K562 (cell line): ENCODE measurements at regions not wholly inside any gene's neighbourhood (a gene's known extent, or its start where the extent isn't known, plus 50 kb on each side); places are given as distances from the start of the nearest gene placed in this dataset.

Experiments used
- ATAC-seq: fragments of 200-7000 bp; cut with Tn5 transposase; 3 replicates; pipeline ENCODE4 v1.9.1; 2020; ENCODE audit warnings: moderate library complexity
- BruUV-seq: library from RNA; stranded (reverse); fragments of 400-500 nt; replicated peaks from 2 replicates; lab custom pipeline; 2021; lab: Mats Ljungman, UMichigan
- CTCF ChIA-PET: fragments of 300-600 bp; formaldehyde crosslinking; extraction: SDS; loops from one replicate; lab custom pipeline; 2021; ENCODE audit warnings: low intra/inter-chr PET ratio; lab: Yijun Ruan, JAX
- POLR2A ChIA-PET: fragments of 300-600, 350-650 bp; sonication (Branson Sonifier 250); formaldehyde crosslinking; extraction: SDS; loops from one replicate; lab custom pipeline; 2021; ENCODE audit warnings: antibody characterized with exemption, inconsistent platforms; lab: Yijun Ruan, JAX
- DNase-seq, 4 experiments: peaks; one replicate each; pipeline versions ENCODE4 v3.0.0 to v3.0.0-alpha.2; 2011 to 2018; ENCODE audit warnings: low spot score in 3 of 4, mixed read lengths in 3 of 4; ENCODE audit errors: extremely low read depth in 1 of 4
- FAIRE-seq: peaks from 2 replicates; lab custom pipeline; 2011; peaks lifted over from hg19 to GRCh38; lab: Jason Lieb, UNC
- H2AFZ ChIP-seq: 2 replicates; pipeline ENCODE4 v1.6.0; 2011; ENCODE audit warnings: low read depth, low read length, control low read depth, inconsistent platforms
- H3K27ac ChIP-seq: fragments of 200-600 bp; 3 replicates; pipeline ENCODE4 v1.8.0; 2011; ENCODE audit warnings: low read depth, mild to moderate bottlenecking, control low read depth, inconsistent platforms, low read length, moderate library complexity, mixed read lengths; ENCODE audit errors: extremely low read depth
- H3K27me3 ChIP-seq, 2 experiments: fragments of 300-600 bp in 1 of 2; 2 replicates in 1 of 2; 3 replicates in 1 of 2; pipeline versions ENCODE4 v1.6.0 to v1.8.0; 2011; ENCODE audit warnings: inconsistent platforms in 2 of 2, low read length in 2 of 2, mild to moderate bottlenecking in 1 of 2, mixed read lengths in 1 of 2, moderate library complexity in 1 of 2; ENCODE audit not compliant: control insufficient read depth in 2 of 2, insufficient read depth in 2 of 2
- H3K36me3 ChIP-seq: fragments of 300-600 bp; 3 replicates; pipeline ENCODE4 v1.8.0; 2011; ENCODE audit warnings: mild to moderate bottlenecking, low read length, inconsistent platforms; ENCODE audit not compliant: control insufficient read depth, insufficient read depth
- H3K4me1 ChIP-seq, 2 experiments: fragments of 200-600 bp in 1 of 2; replicated peaks in 1 of 2; 2 replicates in 1 of 2; 3 replicates in 1 of 2; pipeline versions ENCODE4 v1.5.1 to v1.8.0; 2011; ENCODE audit warnings: inconsistent platforms in 2 of 2, low read length in 2 of 2, mild to moderate bottlenecking in 1 of 2, mixed read lengths in 1 of 2, moderate library complexity in 1 of 2; ENCODE audit not compliant: control insufficient read depth in 2 of 2, insufficient read depth in 2 of 2
- H3K4me2 ChIP-seq: 2 replicates; pipeline ENCODE4 v1.6.1; 2011; ENCODE audit warnings: low read length, control low read depth, inconsistent platforms, mixed read lengths; ENCODE audit not compliant: insufficient read depth
- H3K4me3 ChIP-seq: fragments of 200-600 bp; sonication (generic), shearing (Covaris generic); 2 replicates; pipeline ENCODE4 v1.5.1; 2016; ENCODE audit warnings: control low read depth, inconsistent platforms
- H3K79me2 ChIP-seq: fragments of 200-600 bp; 3 replicates; pipeline ENCODE4 v1.8.0; 2011; ENCODE audit warnings: low read length, inconsistent platforms; ENCODE audit not compliant: control insufficient read depth, insufficient read depth
- H3K9ac ChIP-seq, 2 experiments: 2 replicates each; pipeline versions ENCODE4 v1.6.0 to v1.6.1; 2011; ENCODE audit warnings: low read depth in 2 of 2, low read length in 2 of 2, control low read depth in 1 of 2, inconsistent platforms in 1 of 2, mild to moderate bottlenecking in 1 of 2, mixed read lengths in 1 of 2; ENCODE audit not compliant: insufficient read depth in 1 of 2
- H3K9me1 ChIP-seq: one replicate; pipeline ENCODE4 v1.6.0; 2011; ENCODE audit warnings: inconsistent platforms, mild to moderate bottlenecking, low read length, moderate library complexity; ENCODE audit not compliant: control insufficient read depth, insufficient read depth
- H3K9me3 ChIP-seq: replicated peaks from 2 replicates; pipeline ENCODE4 v1.5.1; 2011; ENCODE audit warnings: low read depth, low read length, inconsistent platforms; ENCODE audit not compliant: control insufficient read depth, insufficient read depth
- H4K20me1 ChIP-seq: replicated peaks from 2 replicates; pipeline ENCODE4 v1.6.1; 2011; ENCODE audit warnings: low read length, inconsistent platforms, mixed read lengths; ENCODE audit not compliant: control insufficient read depth, insufficient read depth
- ESRRB ChIP-seq: fragments of 250-450 bp; sonication (Bioruptor Pico); IDR thresholded peaks from 2 replicates; pipeline ENCODE4 v1.5.0; 2020; ENCODE audit warnings: mild to moderate bottlenecking, moderate library complexity, borderline replicate concordance
- HMG20A ChIP-seq: fragments of 450-650 bp; formaldehyde crosslinking; conservative IDR thresholded peaks from 2 replicates; pipeline ENCODE4 v1.4.0; 2020; ENCODE audit warnings: mild to moderate bottlenecking, mixed read lengths
- MXD1 ChIP-seq: fragments of 250-450 bp; sonication (Bioruptor Pico); IDR thresholded peaks from 2 replicates; pipeline ENCODE4 v1.8.0; 2021; ENCODE audit warnings: borderline replicate concordance, mild to moderate bottlenecking, moderate library complexity; ENCODE audit not compliant: poor library complexity, severe bottlenecking
- SMARCA4 ChIP-seq: fragments of 450-650 bp; IDR thresholded peaks from 2 replicates; pipeline ENCODE4 v1.6.1; 2016
- UBTF ChIP-seq, 2 experiments: IDR thresholded peaks; 2 replicates each; pipeline ENCODE4 v1.6.1; 2012; ENCODE audit warnings: improper control_type of control experiment in 2 of 2, low read depth in 2 of 2, low read length in 2 of 2, borderline replicate concordance in 1 of 2
- ZNF212 ChIP-seq: fragments of 450-650 bp; formaldehyde crosslinking; IDR thresholded peaks from 2 replicates; pipeline ENCODE4 v1.4.0; 2020; ENCODE audit warnings: mild to moderate bottlenecking
- ZNF274 ChIP-seq: IDR thresholded peaks from 2 replicates; pipeline ENCODE4 v1.6.1; 2011; ENCODE audit warnings: low read depth, mild to moderate bottlenecking, low read length, moderate library complexity, borderline replicate concordance
- ZNF444 ChIP-seq: fragments of 250-450 bp; sonication (Bioruptor Pico); IDR thresholded peaks from 2 replicates; pipeline ENCODE4 v1.4.0; 2020; ENCODE audit warnings: mild to moderate bottlenecking, moderate library complexity
- ZNF696 ChIP-seq: fragments of 250-450 bp; sonication (Bioruptor Pico); conservative IDR thresholded peaks from 2 replicates; pipeline ENCODE4 v1.4.0; 2020; ENCODE audit warnings: mild to moderate bottlenecking, moderate library complexity
- ZNF766 ChIP-seq: fragments of 200-800 bp; sonication (Bioruptor generic); conservative IDR thresholded peaks from 2 replicates; pipeline ENCODE4 v1.6.1; 2016; ENCODE audit warnings: missing genetic modification characterization, missing compliant biosample characterization
- WGBS: fragments of 100-300 bp; shearing (Covaris generic); methylation state at CpG from one replicate; pipeline ENCODE4 v1.1.6; 2016; ENCODE audit warnings: low coverage, mixed read lengths; ENCODE audit not compliant: insufficient coverage; ENCODE audit errors: missing lambda C conversion rate; 5-methylcytosine and 5-hydroxymethylcytosine counted together
- in situ Hi-C: fragments of 300-500 bp; cut with MboI; formaldehyde crosslinking; loops from 4 replicates; pipeline ENCODE4 v1.15.0; 2018; ENCODE audit warnings: inconsistent platforms, mixed read lengths
- intact Hi-C: fragments of 100-400 bp; cut with micrococcal nuclease; formaldehyde crosslinking; loops from 2 replicates; pipeline ENCODE4 v1.14.2; 2022
- TF ChIP-seq, protein P1 (sequence below): fragments of 250-450 bp; sonication (Bioruptor Pico); IDR thresholded peaks from 2 replicates; pipeline ENCODE4 v1.4.0; 2020; ENCODE audit warnings: mild to moderate bottlenecking
- TF ChIP-seq, protein P2 (sequence below): fragments of 250-450 bp; sonication (Bioruptor Pico); IDR thresholded peaks from 2 replicates; pipeline ENCODE4 v1.8.0; 2022; ENCODE audit warnings: moderate library complexity, mild to moderate bottlenecking, inconsistent platforms
- TF ChIP-seq, protein P3 (sequence below): fragments of 250-450 bp; sonication (Bioruptor Pico); IDR thresholded peaks from 2 replicates; pipeline ENCODE4 v1.5.0; 2021

GRCh38 chr4:45692131-45692735 is 431.6 kb downstream of the GABRG1 start:
- H3K79me2 ChIP-seq = no peaks in the 10 kb centered on the region
- DNase-seq (no peak), FAIRE-seq (no peak), ATAC-seq (no peak)
- intact Hi-C loops = no loop called here
- POLR2A ChIA-PET = no interaction called here
- no peaks in the 10 kb centered on the region for H3K36me3 ChIP-seq
- H3K9ac ChIP-seq = no peak overlapping the region
- H3K27me3 ChIP-seq = no peaks in the 10 kb centered on the region
- no TSS peak for BruUV-seq
- H2AFZ ChIP-seq = no peak overlapping the region
- H3K4me3 ChIP-seq = no peak overlapping the region
- no peaks in the 10 kb centered on the region for H3K4me1 ChIP-seq
- TF ChIP-seq UBTF (IDR thresholded peaks at IDR 0.05; ENCODE audit: borderline replicate concordance in 1 of 2, low read depth in 2 of 2, low read length in 2 of 2) (no peak), ZNF444 (CRISPR knock-in tag) (no peak), HMG20A (CRISPR knock-in tag) (no peak), ZNF274 (no peak), MXD1 (CRISPR knock-in tag) (no peak), SMARCA4 (no peak), ZNF766 (no peak), ZNF696 (CRISPR knock-in tag) (no peak), ESRRB (CRISPR knock-in tag) (no peak), ZNF212 (CRISPR knock-in tag) (no peak)
- TF ChIP-seq, protein P1, sequence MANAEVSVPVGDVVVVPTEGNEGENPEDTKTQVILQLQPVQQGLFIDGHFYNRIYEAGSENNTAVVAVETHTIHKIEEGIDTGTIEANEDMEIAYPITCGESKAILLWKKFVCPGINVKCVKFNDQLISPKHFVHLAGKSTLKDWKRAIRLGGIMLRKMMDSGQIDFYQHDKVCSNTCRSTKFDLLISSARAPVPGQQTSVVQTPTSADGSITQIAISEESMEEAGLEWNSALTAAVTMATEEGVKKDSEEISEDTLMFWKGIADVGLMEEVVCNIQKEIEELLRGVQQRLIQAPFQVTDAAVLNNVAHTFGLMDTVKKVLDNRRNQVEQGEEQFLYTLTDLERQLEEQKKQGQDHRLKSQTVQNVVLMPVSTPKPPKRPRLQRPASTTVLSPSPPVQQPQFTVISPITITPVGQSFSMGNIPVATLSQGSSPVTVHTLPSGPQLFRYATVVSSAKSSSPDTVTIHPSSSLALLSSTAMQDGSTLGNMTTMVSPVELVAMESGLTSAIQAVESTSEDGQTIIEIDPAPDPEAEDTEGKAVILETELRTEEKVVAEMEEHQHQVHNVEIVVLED = no peak
- TF ChIP-seq, protein P2, sequence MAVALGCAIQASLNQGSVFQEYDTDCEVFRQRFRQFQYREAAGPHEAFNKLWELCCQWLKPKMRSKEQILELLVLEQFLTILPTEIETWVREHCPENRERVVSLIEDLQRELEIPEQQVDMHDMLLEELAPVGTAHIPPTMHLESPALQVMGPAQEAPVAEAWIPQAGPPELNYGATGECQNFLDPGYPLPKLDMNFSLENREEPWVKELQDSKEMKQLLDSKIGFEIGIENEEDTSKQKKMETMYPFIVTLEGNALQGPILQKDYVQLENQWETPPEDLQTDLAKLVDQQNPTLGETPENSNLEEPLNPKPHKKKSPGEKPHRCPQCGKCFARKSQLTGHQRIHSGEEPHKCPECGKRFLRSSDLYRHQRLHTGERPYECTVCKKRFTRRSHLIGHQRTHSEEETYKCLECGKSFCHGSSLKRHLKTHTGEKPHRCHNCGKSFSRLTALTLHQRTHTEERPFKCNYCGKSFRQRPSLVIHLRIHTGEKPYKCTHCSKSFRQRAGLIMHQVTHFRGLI (CRISPR knock-in tag) = no peak
- TF ChIP-seq, protein P3, sequence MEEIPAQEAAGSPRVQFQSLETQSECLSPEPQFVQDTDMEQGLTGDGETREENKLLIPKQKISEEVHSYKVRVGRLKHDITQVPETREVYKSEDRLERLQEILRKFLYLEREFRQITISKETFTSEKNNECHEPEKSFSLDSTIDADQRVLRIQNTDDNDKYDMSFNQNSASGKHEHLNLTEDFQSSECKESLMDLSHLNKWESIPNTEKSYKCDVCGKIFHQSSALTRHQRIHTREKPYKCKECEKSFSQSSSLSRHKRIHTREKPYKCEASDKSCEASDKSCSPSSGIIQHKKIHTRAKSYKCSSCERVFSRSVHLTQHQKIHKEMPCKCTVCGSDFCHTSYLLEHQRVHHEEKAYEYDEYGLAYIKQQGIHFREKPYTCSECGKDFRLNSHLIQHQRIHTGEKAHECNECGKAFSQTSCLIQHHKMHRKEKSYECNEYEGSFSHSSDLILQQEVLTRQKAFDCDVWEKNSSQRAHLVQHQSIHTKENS (CRISPR knock-in tag) = no peak
- CTCF ChIA-PET = no interaction called here
- in situ Hi-C loops = no loop called here
- no peaks in the 10 kb centered on the region for H3K9me1 ChIP-seq
- H3K4me2 ChIP-seq = no peak overlapping the region
- WGBS = 0% methylated on average over 4 of the region's 4 CpGs
- H3K27ac ChIP-seq = no peak overlapping the region
- H3K9me3 ChIP-seq = no peaks in the 10 kb centered on the region
- no peaks in the 10 kb centered on the region for H4K20me1 ChIP-seq
